ENCODE measurements at regions not wholly inside any gene's neighbourhood (a gene's known extent, or its start where the extent isn't known, plus 50 kb on each side); places are given as distances from the start of the nearest gene placed in this dataset.

- TF ChIP-seq GATA2 (IDR thresholded peaks at IDR 0.05; ENCODE audit: low read depth, low read length): no peak
- TF ChIP-seq GATA3 (IDR thresholded peaks at IDR 0.05; ENCODE audit: low read depth, low read length): no peak
These were observed 264.4 kb downstream of the NPIPA8 start for GRCh38 chr16:18072161-18072560.

- TF ChIP-seq GATA3 (IDR thresholded peaks at IDR 0.05; ENCODE audit: low read depth, low read length): no peak
- no peak for TF ChIP-seq GATA2 (IDR thresholded peaks at IDR 0.05; ENCODE audit: low read depth, low read length)
These were observed 266.9 kb downstream of the NPIPA8 start for GRCh38 chr16:18069683-18070082.

- TF ChIP-seq GATA3 (IDR thresholded peaks at IDR 0.05; ENCODE audit: low read depth, low read length) (no peak), GATA2 (IDR thresholded peaks at IDR 0.05; ENCODE audit: low read depth, low read length) (no peak)
These were observed 268.1 kb downstream of the NPIPA8 start for GRCh38 chr16:18068477-18068876.

GRCh38 chr16:18062713-18063112 is 273.8 kb downstream of the NPIPA8 start:
- no peak for TF ChIP-seq GATA2 (IDR thresholded peaks at IDR 0.05; ENCODE audit: low read depth, low read length)
- no peak for TF ChIP-seq GATA3 (IDR thresholded peaks at IDR 0.05; ENCODE audit: low read depth, low read length)

GRCh38 chr16:18060351-18060750 is 276.2 kb downstream of the NPIPA8 start:
- TF ChIP-seq GATA2 (IDR thresholded peaks at IDR 0.05; ENCODE audit: low read depth, low read length) (no peak), GATA3 (IDR thresholded peaks at IDR 0.05; ENCODE audit: low read depth, low read length) (no peak)

GRCh38 chr16:18059577-18059976 is 277.0 kb downstream of the NPIPA8 start:
- TF ChIP-seq GATA2 (IDR thresholded peaks at IDR 0.05; ENCODE audit: low read depth, low read length) (no peak), GATA3 (IDR thresholded peaks at IDR 0.05; ENCODE audit: low read depth, low read length) (no peak)

- TF ChIP-seq GATA2 (IDR thresholded peaks at IDR 0.05; ENCODE audit: low read depth, low read length) (no peak), GATA3 (IDR thresholded peaks at IDR 0.05; ENCODE audit: low read depth, low read length) (no peak)
These were observed 277.4 kb downstream of the NPIPA8 start for GRCh38 chr16:18059089-18059488.

GRCh38 chr16:18055411-18055916 is 281.1 kb downstream of the NPIPA8 start:
- no peak for TF ChIP-seq GATA3 (IDR thresholded peaks at IDR 0.05; ENCODE audit: low read depth, low read length)
- no peak for TF ChIP-seq GATA2 (IDR thresholded peaks at IDR 0.05; ENCODE audit: low read depth, low read length)

GRCh38 chr16:18050777-18051176 is 285.8 kb downstream of the NPIPA8 start:
- TF ChIP-seq GATA3 (IDR thresholded peaks at IDR 0.05; ENCODE audit: low read depth, low read length) (no peak), GATA2 (IDR thresholded peaks at IDR 0.05; ENCODE audit: low read depth, low read length) (no peak)

GRCh38 chr16:18050234-18050633 is 286.3 kb downstream of the NPIPA8 start:
- TF ChIP-seq GATA2 (IDR thresholded peaks at IDR 0.05; ENCODE audit: low read depth, low read length): no peak
- TF ChIP-seq GATA3 (IDR thresholded peaks at IDR 0.05; ENCODE audit: low read depth, low read length): no peak

GRCh38 chr16:18049547-18050133 is 286.9 kb downstream of the NPIPA8 start:
- TF ChIP-seq GATA3 (IDR thresholded peaks at IDR 0.05; ENCODE audit: low read depth, low read length) (no peak), GATA2 (IDR thresholded peaks at IDR 0.05; ENCODE audit: low read depth, low read length) (no peak)

- no peak for TF ChIP-seq GATA3 (IDR thresholded peaks at IDR 0.05; ENCODE audit: low read depth, low read length)
- no peak for TF ChIP-seq GATA2 (IDR thresholded peaks at IDR 0.05; ENCODE audit: low read depth, low read length)
These were observed 287.5 kb downstream of the NPIPA8 start for GRCh38 chr16:18048853-18049546.

- TF ChIP-seq GATA2 (IDR thresholded peaks at IDR 0.05; ENCODE audit: low read depth, low read length) (no peak), GATA3 (IDR thresholded peaks at IDR 0.05; ENCODE audit: low read depth, low read length) (no peak)
These were observed 288.8 kb downstream of the NPIPA8 start for GRCh38 chr16:18047761-18048160.

- no peak for TF ChIP-seq GATA3 (IDR thresholded peaks at IDR 0.05; ENCODE audit: low read depth, low read length)
- TF ChIP-seq GATA2 (IDR thresholded peaks at IDR 0.05; ENCODE audit: low read depth, low read length): no peak
These were observed 291.2 kb downstream of the NPIPA8 start for GRCh38 chr16:18045356-18045755.
